GM18505 (cell line): ENCODE measurements at regions not wholly inside any gene's neighbourhood (a gene's known extent, or its start where the extent isn't known, plus 50 kb on each side); places are given as distances from the start of the nearest gene placed in this dataset.
"Not testable (repeated sequence)": the region's sequence is repeated elsewhere in the genome, so short reads cannot be mapped to it uniquely, and the experiment has no call there.

Source experiments
- ATAC-seq: cut with Tn5 transposase; IDR thresholded peaks from one replicate; pipeline ENCODE4 v1.9.1; 2021; ENCODE audit not compliant: unreplicated experiment
- POLR2A ChIP-seq: IDR thresholded peaks from 4 replicates; pipeline ENCODE4 v1.6.1; 2011; ENCODE audit warnings: borderline replicate concordance; ENCODE audit not compliant: insufficient read depth, insufficient read length; ENCODE audit errors: extremely low read depth

- TF ChIP-seq POLR2A: no peak
- ATAC-seq: no peak
Measured at GRCh38 chr2:67772216-67773170, 290.3 kb downstream of the C1D start.

GRCh38 chr2:67773851-67774250 lies 289.0 kb downstream of the C1D start:
- ATAC-seq: no peak
- no peak for TF ChIP-seq POLR2A

GRCh38 chr2:67776276-67776675 lies 286.5 kb downstream of the C1D start:
- no peak for TF ChIP-seq POLR2A
- no peak for ATAC-seq

- no peak for ATAC-seq
- no peak for TF ChIP-seq POLR2A
Measured at GRCh38 chr2:67777010-67777409, 285.8 kb downstream of the C1D start.

DNA sequence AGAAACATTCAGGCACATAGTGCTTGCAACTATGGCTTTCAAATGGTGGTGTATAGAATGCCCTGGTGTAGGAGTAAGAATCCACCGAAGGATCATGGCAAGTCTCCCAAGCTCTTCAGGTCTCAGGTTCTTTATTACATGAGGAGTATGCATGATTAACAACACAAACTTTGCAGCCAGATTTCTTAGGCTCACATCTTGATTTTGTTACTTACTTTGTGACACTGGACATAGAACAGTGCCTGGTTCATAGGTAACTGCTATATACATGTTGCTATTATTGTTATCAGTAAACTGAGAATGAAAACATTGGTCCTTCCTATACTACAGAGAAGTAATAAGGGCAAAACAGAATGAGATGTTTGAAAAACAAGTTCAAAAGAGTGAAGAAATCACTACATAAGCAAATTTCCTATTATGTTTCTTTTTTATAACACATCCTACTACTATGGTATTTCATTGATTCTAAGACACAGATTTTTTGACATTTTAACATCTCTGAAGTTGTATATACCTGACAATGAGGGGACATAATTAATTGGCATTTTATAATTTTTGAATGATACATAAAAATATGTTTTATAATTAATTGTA lies 284.9 kb downstream of the C1D start:
- TF ChIP-seq POLR2A: no peak

GRCh38 chr2:67780841-67781240 lies 282.0 kb downstream of the C1D start:
- not testable (repeated sequence) for ATAC-seq

More for the DNA sequence above, 284.9 kb downstream of the C1D start:
- ATAC-seq: no peak

DNA sequence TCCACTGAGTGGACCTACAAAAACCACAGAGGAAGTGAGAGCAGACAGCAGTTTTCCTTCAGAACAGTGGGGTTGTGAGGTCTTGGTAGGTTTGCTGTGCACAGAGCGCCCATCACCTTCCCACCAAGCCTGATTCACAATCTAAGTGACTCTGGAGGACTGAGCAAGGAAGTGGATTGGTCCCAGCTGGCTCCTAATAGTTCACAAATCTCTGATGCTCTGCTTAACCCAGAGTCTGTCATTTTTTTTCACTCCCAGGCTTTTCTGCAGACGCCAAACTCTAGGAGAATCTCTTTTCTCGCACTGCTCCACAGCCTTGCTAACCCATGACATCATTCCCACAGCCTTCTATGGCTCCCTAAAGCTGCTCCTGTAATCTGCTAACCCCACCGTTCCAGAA lies 280.4 kb downstream of the C1D start:
- ATAC-seq: no peak
- no peak for TF ChIP-seq POLR2A

GRCh38 chr2:67783026-67783425 lies 279.8 kb downstream of the C1D start:
- ATAC-seq: no peak
- no peak for TF ChIP-seq POLR2A

- TF ChIP-seq POLR2A: no peak
- no peak for ATAC-seq
Measured at GRCh38 chr2:67790622-67791021, 272.2 kb downstream of the C1D start.

DNA sequence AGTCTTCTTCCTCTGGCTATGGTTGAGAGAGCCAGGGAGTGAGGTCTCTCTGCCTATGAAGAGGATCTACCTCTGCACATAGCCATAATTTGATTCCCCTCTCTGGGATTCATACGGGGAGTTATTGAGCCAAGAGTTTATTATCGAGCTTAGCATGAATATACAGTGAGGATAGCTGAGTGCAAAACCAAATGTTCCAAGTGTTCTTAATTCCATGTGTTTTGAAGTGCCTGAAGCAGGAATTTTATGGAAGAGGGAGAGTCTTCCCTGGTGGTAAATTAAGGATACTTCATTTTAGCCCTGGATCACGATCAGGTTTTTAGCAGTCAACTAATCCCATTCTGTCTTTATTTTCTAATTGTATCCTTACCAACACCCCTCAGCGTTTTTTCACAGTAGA lies 270.6 kb downstream of the C1D start:
- no peak for TF ChIP-seq POLR2A
- ATAC-seq: no peak

GRCh38 chr2:67792681-67793091 lies 270.1 kb downstream of the C1D start:
- no peak for ATAC-seq
- TF ChIP-seq POLR2A: no peak

GRCh38 chr2:67797801-67798540 lies 264.8 kb downstream of the C1D start:
- no peak for TF ChIP-seq POLR2A
- ATAC-seq: no peak

- no peak for TF ChIP-seq POLR2A
- no peak for ATAC-seq
Measured at GRCh38 chr2:67798541-67799160, 264.2 kb downstream of the C1D start.
